Activated CD8-positive, alpha-beta T cell treated with anti-CD3 and anti-CD28 coated beads for 36 hours (primary cell): ENCODE measurements at regions not wholly inside any gene's neighbourhood (a gene's known extent, or its start where the extent isn't known, plus 50 kb on each side); places are given as distances from the start of the nearest gene placed in this dataset.

ENCODE experiments used
- ATAC-seq: fragments of 200-7000 bp; cut with Tn5 transposase; one replicate; pipeline ENCODE4 v1.10.0; 2021; ENCODE audit warnings: mild to moderate bottlenecking, moderate library complexity
- CTCF ChIA-PET: fragments of 350-600 bp; sonication (Branson Sonifier 250); formaldehyde crosslinking; loops from one replicate; lab custom pipeline; 2021; ENCODE audit warnings: antibody characterized with exemption; lab: Charles Lee
- POLR2A ChIA-PET: fragments of 350-600 bp; sonication (Branson Sonifier 250); formaldehyde crosslinking; loops from one replicate; lab custom pipeline; 2021; ENCODE audit warnings: antibody characterized with exemption; lab: Charles Lee
- DNase-seq: peaks from one replicate; pipeline ENCODE4 v3.0.0-alpha.2; 2020
- H3K27ac Mint-ChIP-seq: one replicate; pipeline ENCODE4 v1.8.0; 2021; ENCODE audit warnings: mild to moderate bottlenecking, mixed read lengths
- H3K27me3 Mint-ChIP-seq: one replicate; pipeline ENCODE4 v1.8.0; 2021; ENCODE audit warnings: mixed read lengths
- H3K36me3 Mint-ChIP-seq: one replicate; pipeline ENCODE4 v1.8.0; 2021; ENCODE audit warnings: low read depth, mixed read lengths
- H3K4me1 Mint-ChIP-seq: one replicate; pipeline ENCODE4 v1.8.0; 2021; ENCODE audit warnings: low read depth, mixed read lengths
- H3K4me3 Mint-ChIP-seq: one replicate; pipeline ENCODE4 v1.8.0; 2021; ENCODE audit warnings: mild to moderate bottlenecking, moderate library complexity, mixed read lengths
- H3K9me3 Mint-ChIP-seq: one replicate; pipeline ENCODE4 v1.8.0; 2021; ENCODE audit warnings: mixed read lengths
- CTCF ChIP-seq: fragments of 200-600 bp; IDR thresholded peaks from one replicate; pipeline ENCODE4 v1.8.0; 2022; ENCODE audit warnings: antibody characterized with exemption, mild to moderate bottlenecking
- intact Hi-C: fragments of 100-400 bp; cut with micrococcal nuclease; formaldehyde crosslinking; loops from one replicate; pipeline ENCODE4 v1.10.0; 2022

- Mint-ChIP-seq H3K9me3 (peaks cover 3% of the 10 kb centered on the region), H3K4me1 (no peaks in the 10 kb centered on the region), H3K36me3 (no peaks in the 10 kb centered on the region), H3K4me3 (no peak overlapping the region), H3K27me3 (no peaks in the 10 kb centered on the region), H3K27ac (no peak overlapping the region)
- intact Hi-C loops = no loop called here
- ChIA-PET CTCF (no interaction called here), POLR2A (no interaction called here)
- DNase-seq (no peak), ATAC-seq (no peak)
- no peak for TF ChIP-seq CTCF
Measured at GRCh38 chr4:181821039-181822004, 421.9 kb upstream of the TENM3 start.

- Mint-ChIP-seq H3K4me3 (no peak overlapping the region), H3K27me3 (no peaks in the 10 kb centered on the region), H3K9me3 (peaks cover 3% of the 10 kb centered on the region), H3K4me1 (no peaks in the 10 kb centered on the region), H3K36me3 (no peaks in the 10 kb centered on the region), H3K27ac (no peak overlapping the region)
- ATAC-seq (no peak), DNase-seq (no peak)
- ChIA-PET CTCF (no interaction called here), POLR2A (no interaction called here)
- intact Hi-C loops = no loop called here
- TF ChIP-seq CTCF = no peak
Measured at GRCh38 chr4:181822005-181822375, 421.2 kb upstream of the TENM3 start.

- no peak overlapping the region for H3K27ac Mint-ChIP-seq
Measured at GRCh38 chr4:181823183-181823582, 420.0 kb upstream of the TENM3 start.

GRCh38 chr4:181823645-181824044 lies 419.6 kb upstream of the TENM3 start:
- no peaks in the 10 kb centered on the region for H3K36me3 Mint-ChIP-seq
- no peaks in the 10 kb centered on the region for H3K27me3 Mint-ChIP-seq
- DNase-seq (no peak), ATAC-seq (no peak)
- H3K9me3 Mint-ChIP-seq = no peaks in the 10 kb centered on the region
- TF ChIP-seq CTCF = no peak
- intact Hi-C loops = no loop called here
- no peak overlapping the region for H3K27ac Mint-ChIP-seq
- POLR2A ChIA-PET = no interaction called here
- no peaks in the 10 kb centered on the region for H3K4me1 Mint-ChIP-seq
- CTCF ChIA-PET = no interaction called here
- no peak overlapping the region for H3K4me3 Mint-ChIP-seq

More at GRCh38 chr4:181823183-181823582, 420.0 kb upstream of the TENM3 start:
- H3K36me3 Mint-ChIP-seq = no peaks in the 10 kb centered on the region
- H3K4me1 Mint-ChIP-seq = no peaks in the 10 kb centered on the region
- DNase-seq (no peak), ATAC-seq (no peak)
- no peaks in the 10 kb centered on the region for H3K27me3 Mint-ChIP-seq
- H3K9me3 Mint-ChIP-seq = no peaks in the 10 kb centered on the region
- TF ChIP-seq CTCF = no peak
- H3K4me3 Mint-ChIP-seq = no peak overlapping the region
- CTCF ChIA-PET = interaction anchor here (0.5 kb wide), 1 partner anchor 971 kb away, joined by 3 read pairs; no protein-coding TSS in a partner anchor
- POLR2A ChIA-PET = no interaction called here
- intact Hi-C loops = no loop called here

- no peaks in the 10 kb centered on the region for H3K4me1 Mint-ChIP-seq
- H3K27ac Mint-ChIP-seq = no peak overlapping the region
- H3K4me3 Mint-ChIP-seq = no peak overlapping the region
- H3K36me3 Mint-ChIP-seq = no peaks in the 10 kb centered on the region
- ATAC-seq (no peak), DNase-seq (no peak)
- no peaks in the 10 kb centered on the region for H3K27me3 Mint-ChIP-seq
- ChIA-PET POLR2A (no interaction called here), CTCF (no interaction called here)
- intact Hi-C loops = no loop called here
- H3K9me3 Mint-ChIP-seq = no peaks in the 10 kb centered on the region
- no peak for TF ChIP-seq CTCF
Measured at GRCh38 chr4:181825564-181825963, 417.6 kb upstream of the TENM3 start.
